Psoas muscle (tissue), 7 donors: ENCODE measurements at regions not wholly inside any gene's neighbourhood (a gene's known extent, or its start where the extent isn't known, plus 50 kb on each side); places are given as distances from the start of the nearest gene placed in this dataset.

Source experiments
- ATAC-seq, 4 donors: fragments of 200-7000 bp; cut with Tn5 transposase; one replicate each; pipeline ENCODE4 v1.9.1; 2020; ENCODE audit warnings: moderate library complexity in 3 of 4, mild to moderate bottlenecking in 2 of 4
- DNase-seq, 2 donors: peaks; one replicate each; pipeline ENCODE4 v3.0.0-alpha.2; 2020
- H3K27ac ChIP-seq: fragments of 200-600 bp; one replicate; pipeline ENCODE4 v1.8.0; 2022
- H3K27me3 ChIP-seq, 3 donors: fragments of 200-600 bp in 1 of 3; one replicate each; pipeline versions ENCODE4 v1.6.1 to v1.8.0; 2013 to 2022; ENCODE audit warnings: low read length in 2 of 3, mild to moderate bottlenecking in 2 of 3, moderate library complexity in 1 of 3; ENCODE audit not compliant: insufficient read depth in 3 of 3
- H3K36me3 ChIP-seq, 2 donors: fragments of 200-600 bp in 1 of 2; one replicate each; pipeline versions ENCODE4 v1.6.1 to v1.8.0; 2013 to 2022; ENCODE audit warnings: low read depth in 1 of 2, mild to moderate bottlenecking in 1 of 2, moderate library complexity in 1 of 2; ENCODE audit not compliant: insufficient read depth in 1 of 2
- H3K4me1 ChIP-seq: fragments of 200-600 bp; one replicate; pipeline ENCODE4 v1.8.0; 2022
- H3K4me3 ChIP-seq: fragments of 200-600 bp; one replicate; pipeline ENCODE4 v1.8.0; 2022; ENCODE audit warnings: mild to moderate bottlenecking
- H3K9me3 ChIP-seq: fragments of 200-600 bp; one replicate; pipeline ENCODE4 v1.8.0; 2022
- WGBS, 3 donors: extraction: QIAGEN DNeasy Blood & Tissue Kit; methylation state at CpG; one replicate each; pipeline versions ENCODE4 v1.1.6 to v1.1.7; 2013; 5-methylcytosine and 5-hydroxymethylcytosine counted together
- intact Hi-C, 2 donors: fragments of 100-400 bp; cut with DNase I; formaldehyde crosslinking; loops; one replicate each; pipeline versions ENCODE4 v1.11.0 to v1.14.2; 2022
- TF ChIP-seq, protein P1 (sequence below): fragments of 200-600 bp; IDR thresholded peaks from one replicate; pipeline ENCODE4 v1.8.0; 2022; ENCODE audit warnings: antibody characterized with exemption
- donor health status: healthy with polysubstance abuse.
- donor health status: DM: no; HTN: no; CAD: no; lungs with moderate emphysema.
- donor health status: Bipolar disorder and iron deficiency.
- donor health status: healthy.
- donor health status: DM: yes; HTN: yes; CAD: no.
- donor health status: DM: no; HTN: no; CAD: no.
- donor health status: DM: yes; HTN: yes; CAD: no.

DNA sequence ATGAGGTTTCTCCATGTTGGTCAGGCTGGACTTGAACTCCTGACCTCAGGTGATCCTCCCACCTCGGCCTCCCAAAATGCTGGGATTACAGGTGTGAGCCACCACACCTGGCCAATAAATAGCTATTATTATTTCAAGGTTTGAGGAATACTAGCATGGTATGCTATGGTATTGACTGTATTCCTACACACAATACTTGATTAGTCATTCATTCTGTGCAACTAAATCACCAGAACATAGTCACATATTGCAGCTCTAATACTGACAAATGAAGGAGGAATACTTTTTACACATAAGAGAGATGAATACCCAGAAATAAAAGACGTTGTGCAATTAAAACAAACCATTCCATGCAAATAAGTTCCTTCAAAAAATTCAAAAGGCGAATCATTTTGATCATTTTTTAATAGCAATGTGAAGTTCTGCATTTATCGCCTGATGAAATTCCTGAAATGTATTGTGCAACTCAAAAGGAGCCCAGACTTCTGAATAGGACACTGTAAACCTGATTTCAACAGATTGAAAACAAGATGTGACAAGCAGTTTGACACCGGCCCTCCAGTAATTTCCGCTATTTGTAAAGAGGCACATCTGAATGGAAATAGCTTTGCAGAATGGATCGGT lies 687.4 kb upstream of the SEMA6A start:
- H3K9me3 ChIP-seq = no peaks in the 10 kb centered on the region
- 74 to 81% (median 76%) methylated on average over 7 of the region's 7 CpGs for WGBS, 3 donors
- no peak for ATAC-seq
- H3K4me3 ChIP-seq = no peak overlapping the region
- no peaks in the 10 kb centered on the region for H3K27me3 ChIP-seq
- intact Hi-C loops = no loop called here
- H3K36me3 ChIP-seq = no peaks in the 10 kb centered on the region
- TF ChIP-seq, protein P1, sequence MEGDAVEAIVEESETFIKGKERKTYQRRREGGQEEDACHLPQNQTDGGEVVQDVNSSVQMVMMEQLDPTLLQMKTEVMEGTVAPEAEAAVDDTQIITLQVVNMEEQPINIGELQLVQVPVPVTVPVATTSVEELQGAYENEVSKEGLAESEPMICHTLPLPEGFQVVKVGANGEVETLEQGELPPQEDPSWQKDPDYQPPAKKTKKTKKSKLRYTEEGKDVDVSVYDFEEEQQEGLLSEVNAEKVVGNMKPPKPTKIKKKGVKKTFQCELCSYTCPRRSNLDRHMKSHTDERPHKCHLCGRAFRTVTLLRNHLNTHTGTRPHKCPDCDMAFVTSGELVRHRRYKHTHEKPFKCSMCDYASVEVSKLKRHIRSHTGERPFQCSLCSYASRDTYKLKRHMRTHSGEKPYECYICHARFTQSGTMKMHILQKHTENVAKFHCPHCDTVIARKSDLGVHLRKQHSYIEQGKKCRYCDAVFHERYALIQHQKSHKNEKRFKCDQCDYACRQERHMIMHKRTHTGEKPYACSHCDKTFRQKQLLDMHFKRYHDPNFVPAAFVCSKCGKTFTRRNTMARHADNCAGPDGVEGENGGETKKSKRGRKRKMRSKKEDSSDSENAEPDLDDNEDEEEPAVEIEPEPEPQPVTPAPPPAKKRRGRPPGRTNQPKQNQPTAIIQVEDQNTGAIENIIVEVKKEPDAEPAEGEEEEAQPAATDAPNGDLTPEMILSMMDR = no peak
- no peak for DNase-seq
- H3K27ac ChIP-seq = no peak overlapping the region
- H3K4me1 ChIP-seq = no peaks in the 10 kb centered on the region

DNA sequence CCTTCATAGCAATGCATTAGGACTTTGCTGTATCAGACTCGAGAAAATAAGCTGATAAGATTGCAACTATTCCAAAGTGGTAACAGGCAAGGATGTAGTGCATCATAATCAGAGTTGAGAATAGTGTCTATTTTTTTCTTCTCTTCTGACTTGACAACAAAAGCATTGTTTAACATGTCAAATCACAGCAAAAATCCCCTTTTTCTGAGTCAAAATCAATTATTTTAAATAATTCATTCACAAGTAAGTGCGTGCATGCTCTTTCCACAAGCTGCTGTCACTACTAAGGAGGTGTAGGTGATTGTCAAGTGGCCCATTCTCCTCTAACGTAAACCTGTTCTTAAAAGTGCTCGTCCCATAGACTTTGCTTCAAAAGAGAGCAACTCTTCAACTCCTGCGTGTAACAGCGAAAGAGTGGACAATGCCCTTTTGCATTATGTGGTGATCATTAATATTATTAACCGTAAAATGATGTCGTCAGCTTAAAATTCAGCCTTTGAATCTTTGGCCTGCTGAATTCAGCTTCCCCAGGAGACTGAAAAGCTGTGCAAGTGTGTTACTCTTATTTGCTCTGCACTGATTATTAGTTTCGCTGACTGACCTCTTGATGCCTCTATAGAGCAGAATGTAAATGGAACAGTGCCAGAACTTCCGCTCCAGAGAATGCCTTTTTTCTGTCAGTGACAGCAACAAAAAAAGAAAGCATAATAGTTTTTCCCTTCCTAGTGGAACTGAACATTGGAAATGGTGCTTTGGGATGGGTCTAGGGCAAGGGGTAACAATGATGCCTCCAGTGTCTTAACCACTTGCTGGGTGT lies 680.8 kb upstream of the SEMA6A start:
- no peaks in the 10 kb centered on the region for H3K27me3 ChIP-seq
- no peak overlapping the region for H3K4me3 ChIP-seq
- ATAC-seq = no peak
- H3K4me1 ChIP-seq = no peaks in the 10 kb centered on the region
- intact Hi-C loops = no loop called here
- no peaks in the 10 kb centered on the region for H3K9me3 ChIP-seq
- WGBS, 3 donors = 46 to 55% (median 52%) methylated on average over 10 of the region's 10 CpGs
- no peak overlapping the region for H3K27ac ChIP-seq
- no peak for DNase-seq
- no peaks in the 10 kb centered on the region for H3K36me3 ChIP-seq
- TF ChIP-seq, protein P1 = no peak

DNA sequence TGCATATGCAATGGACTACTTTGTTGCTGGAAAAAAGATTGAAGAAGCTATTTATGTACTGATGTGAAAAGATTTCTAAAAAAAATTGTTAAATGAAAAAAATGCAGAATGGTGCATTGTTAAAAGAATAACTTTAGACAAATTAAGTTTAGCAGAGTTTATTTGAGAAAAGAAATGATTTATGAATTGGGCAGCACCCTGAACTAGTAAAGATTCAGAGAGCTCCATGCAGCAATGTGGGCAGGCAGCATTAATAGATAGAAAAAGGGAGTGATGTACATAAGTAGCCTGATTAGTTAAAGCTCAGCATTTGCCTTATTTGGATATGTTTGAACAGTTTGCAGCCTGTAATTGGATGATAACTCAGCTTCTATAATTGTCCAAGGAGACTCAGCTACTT lies 677.9 kb upstream of the SEMA6A start:
- H3K27ac ChIP-seq = no peak overlapping the region
- no peaks in the 10 kb centered on the region for H3K9me3 ChIP-seq
- intact Hi-C loops = no loop called here
- no peak overlapping the region for H3K4me3 ChIP-seq
- H3K36me3 ChIP-seq = no peaks in the 10 kb centered on the region
- DNase-seq (no peak), ATAC-seq (no peak)
- no peaks in the 10 kb centered on the region for H3K4me1 ChIP-seq
- TF ChIP-seq, protein P1 = no peak
- no peaks in the 10 kb centered on the region for H3K27me3 ChIP-seq

DNA sequence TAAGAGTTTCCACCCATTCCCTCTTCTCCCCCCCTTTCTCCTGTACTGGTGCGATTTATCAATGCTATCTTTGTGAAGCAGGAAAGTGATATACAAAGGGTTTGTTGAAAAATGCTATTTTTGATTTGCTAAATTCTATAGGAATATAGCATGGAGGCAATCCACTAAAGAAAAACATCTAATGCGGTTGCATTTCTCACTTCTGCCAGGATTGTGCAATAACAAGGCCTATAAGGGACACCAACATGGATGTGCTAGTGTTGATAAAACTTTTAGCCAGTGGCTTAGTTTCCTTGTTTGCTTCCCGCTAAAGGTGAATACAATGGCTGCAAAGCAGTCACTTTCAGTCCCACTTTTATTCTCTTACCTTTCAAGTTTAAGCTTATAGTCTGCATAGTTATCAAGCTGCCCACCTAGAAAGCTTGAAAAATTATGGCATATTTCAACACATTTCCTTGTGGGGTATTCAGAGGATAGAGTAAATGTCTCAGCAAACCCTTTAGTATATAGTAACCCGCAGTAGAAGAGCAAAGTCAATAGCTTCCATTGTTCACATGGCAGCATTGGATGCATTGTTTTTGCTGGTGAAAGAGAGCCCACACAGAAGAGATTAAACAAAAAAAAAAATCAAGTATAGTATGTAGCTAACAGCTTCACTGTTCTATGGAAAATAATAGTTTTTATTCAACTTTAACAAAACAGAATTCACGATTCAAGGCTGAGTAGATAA lies 674.6 kb upstream of the SEMA6A start:
- WGBS, 3 donors = 91 to 94% (median 92%) methylated on average over 5 of the region's 5 CpGs
- ATAC-seq = no peak
- H3K27ac ChIP-seq = no peak overlapping the region

More for the DNA sequence above, 674.6 kb upstream of the SEMA6A start:
- no peaks in the 10 kb centered on the region for H3K27me3 ChIP-seq
- intact Hi-C loops = no loop called here
- TF ChIP-seq, protein P1 = no peak
- H3K36me3 ChIP-seq = no peaks in the 10 kb centered on the region
- no peak overlapping the region for H3K4me3 ChIP-seq
- no peaks in the 10 kb centered on the region for H3K9me3 ChIP-seq
- no peak for DNase-seq
- H3K4me1 ChIP-seq = no peaks in the 10 kb centered on the region
